Vagina (tissue), 2 donors: ENCODE measurements at regions not wholly inside any gene's neighbourhood (a gene's known extent, or its start where the extent isn't known, plus 50 kb on each side); places are given as distances from the start of the nearest gene placed in this dataset.

Source experiments
- POLR2A ChIP-seq, 2 donors: fragments of 450-650 bp; IDR thresholded peaks; one replicate each; pipeline ENCODE4 v1.6.1; 2017; ENCODE audit warnings: antibody characterized with exemption in 2 of 2, mild to moderate bottlenecking in 2 of 2, moderate library complexity in 2 of 2
- TF ChIP-seq, protein P1 (sequence below), 3 experiments: fragments of 450-650 bp in 2 of 3; fragments of 200-600 bp in 1 of 3; sonication (generic) in 1 of 3; IDR thresholded peaks; one replicate each; pipeline ENCODE4 v1.5.1; 2017 to 2019; ENCODE audit warnings: antibody characterized with exemption in 3 of 3, mild to moderate bottlenecking in 2 of 3, moderate library complexity in 2 of 3

DNA sequence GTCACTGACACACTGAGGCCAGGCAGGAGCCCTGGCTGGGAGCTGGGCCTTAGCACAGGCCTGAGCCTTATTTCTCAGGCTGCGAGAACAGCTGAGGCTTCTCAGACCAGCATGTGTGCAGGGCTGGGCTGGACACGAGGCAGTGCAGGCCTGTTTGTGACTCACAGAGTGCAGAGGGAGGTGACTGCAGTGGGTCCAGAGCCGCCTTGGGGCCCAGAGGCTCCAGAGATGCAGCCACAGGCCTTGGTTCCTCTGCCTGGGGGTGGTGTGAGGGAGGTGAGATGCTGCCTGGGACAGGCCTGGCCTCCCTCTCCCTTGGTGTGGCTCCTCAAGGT lies 61.2 kb upstream of the ETV3 start:
- TF ChIP-seq POLR2A (IDR thresholded peaks at IDR 0.05) = no peak
- TF ChIP-seq, protein P1, sequence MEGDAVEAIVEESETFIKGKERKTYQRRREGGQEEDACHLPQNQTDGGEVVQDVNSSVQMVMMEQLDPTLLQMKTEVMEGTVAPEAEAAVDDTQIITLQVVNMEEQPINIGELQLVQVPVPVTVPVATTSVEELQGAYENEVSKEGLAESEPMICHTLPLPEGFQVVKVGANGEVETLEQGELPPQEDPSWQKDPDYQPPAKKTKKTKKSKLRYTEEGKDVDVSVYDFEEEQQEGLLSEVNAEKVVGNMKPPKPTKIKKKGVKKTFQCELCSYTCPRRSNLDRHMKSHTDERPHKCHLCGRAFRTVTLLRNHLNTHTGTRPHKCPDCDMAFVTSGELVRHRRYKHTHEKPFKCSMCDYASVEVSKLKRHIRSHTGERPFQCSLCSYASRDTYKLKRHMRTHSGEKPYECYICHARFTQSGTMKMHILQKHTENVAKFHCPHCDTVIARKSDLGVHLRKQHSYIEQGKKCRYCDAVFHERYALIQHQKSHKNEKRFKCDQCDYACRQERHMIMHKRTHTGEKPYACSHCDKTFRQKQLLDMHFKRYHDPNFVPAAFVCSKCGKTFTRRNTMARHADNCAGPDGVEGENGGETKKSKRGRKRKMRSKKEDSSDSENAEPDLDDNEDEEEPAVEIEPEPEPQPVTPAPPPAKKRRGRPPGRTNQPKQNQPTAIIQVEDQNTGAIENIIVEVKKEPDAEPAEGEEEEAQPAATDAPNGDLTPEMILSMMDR (IDR thresholded peaks at IDR 0.05) = no peak
